ENCODE measurements at regions not wholly inside any gene's neighbourhood (a gene's known extent, or its start where the extent isn't known, plus 50 kb on each side); places are given as distances from the start of the nearest gene placed in this dataset.

- TF ChIP-seq CTCF (IDR thresholded peaks at IDR 0.05) (no peak), POLR2A (IDR thresholded peaks at IDR 0.05) (no peak)
Observed at GRCh38 chr19:30070968-30071632, 129.1 kb downstream of the URI1 start.

Measured in body of pancreas (tissue), 4 donors.